Activated CD8-positive, alpha-beta memory T cell treated with anti-CD3 and anti-CD28 coated beads, Interleukin-2, amount 10 ng/mL, durations not matched to agents 7 days and 5 days (primary cell): ENCODE measurements at regions not wholly inside any gene's neighbourhood (a gene's known extent, or its start where the extent isn't known, plus 50 kb on each side); places are given as distances from the start of the nearest gene placed in this dataset.
A peak's percentile ranks its signal among the peaks of the same experiment; 100 is the strongest.
"Not testable (repeated sequence)": the region's sequence is repeated elsewhere in the genome, so short reads cannot be mapped to it uniquely, and the experiment has no call there.

Source experiments
- ATAC-seq: fragments of 150-1000 bp; cut with Tn5 transposase; one replicate; pipeline ENCODE4 v1.10.0; 2021; ENCODE audit warnings: moderate library complexity
- CTCF ChIA-PET: fragments of 350-600 bp; sonication (Branson Sonifier 250); formaldehyde crosslinking; loops from one replicate; lab custom pipeline; 2021; ENCODE audit warnings: antibody characterized with exemption; lab: Charles Lee
- DNase-seq: peaks from one replicate; pipeline ENCODE4 v3.0.0-alpha.2; 2020
- H3K27ac Mint-ChIP-seq: one replicate; pipeline ENCODE4 v1.8.0; 2021; ENCODE audit warnings: mild to moderate bottlenecking, mixed read lengths
- H3K27me3 Mint-ChIP-seq: one replicate; pipeline ENCODE4 v1.8.0; 2021; ENCODE audit warnings: mixed read lengths
- H3K36me3 Mint-ChIP-seq: one replicate; pipeline ENCODE4 v1.8.0; 2021; ENCODE audit warnings: mild to moderate bottlenecking, mixed read lengths
- H3K4me1 Mint-ChIP-seq: one replicate; pipeline ENCODE4 v1.8.0; 2021; ENCODE audit warnings: mixed read lengths
- H3K4me3 Mint-ChIP-seq: one replicate; pipeline ENCODE4 v1.8.0; 2021; ENCODE audit warnings: mild to moderate bottlenecking, moderate library complexity, mixed read lengths
- H3K9me3 Mint-ChIP-seq: one replicate; pipeline ENCODE4 v1.8.0; 2022; ENCODE audit warnings: low read depth, mixed read lengths

- not testable (repeated sequence) for H3K4me1 Mint-ChIP-seq, H3K36me3 Mint-ChIP-seq, ATAC-seq, H3K4me3 Mint-ChIP-seq, DNase-seq, H3K27ac Mint-ChIP-seq, H3K9me3 Mint-ChIP-seq
- CTCF ChIA-PET, result interaction anchor here (1.3 kb wide), 1 partner anchor 52 kb away, joined by 3 read pairs; no protein-coding TSS in a partner anchor
- H3K27me3 Mint-ChIP-seq, result peaks cover 23% of the 10 kb centered on the region
Observed at GRCh38 chr9:33700940-33701339, 94.4 kb upstream of the PRSS3 start.

- Mint-ChIP-seq H3K27me3 (peaks cover 18% of the 10 kb centered on the region), H3K27ac (no peak overlapping the region), H3K4me3 (no peak overlapping the region), H3K4me1 (peaks cover 5% of the 10 kb centered on the region), H3K9me3 (peaks cover 3% of the 10 kb centered on the region), H3K36me3 (peaks cover 2% of the 10 kb centered on the region)
- ATAC-seq, result no peak
- CTCF ChIA-PET, result interaction anchor here (1.2 kb wide), 1 partner anchor 80 kb away, joined by 4 read pairs; no protein-coding TSS in a partner anchor
- DNase-seq, result no peak
Observed at GRCh38 chr9:33703430-33704102, 91.8 kb upstream of the PRSS3 start.

GRCh38 chr9:33705440-33705839, 89.9 kb upstream of the PRSS3 start:
- CTCF ChIA-PET, result interaction anchor here (1.2 kb wide), 1 partner anchor 32 kb away, joined by 3 read pairs; no protein-coding TSS in a partner anchor
- H3K4me3 Mint-ChIP-seq, result not testable (repeated sequence)
- peaks cover 18% of the 10 kb centered on the region for H3K27me3 Mint-ChIP-seq

GRCh38 chr9:33708441-33708840, 86.9 kb upstream of the PRSS3 start:
- CTCF ChIA-PET, result interaction anchor here (1.1 to 2.8 kb wide), 3 partner anchors 13 to 84 kb away, joined by 3 to 9 read pairs (median 4); no protein-coding TSS in a partner anchor
- peaks cover 2% of the 10 kb centered on the region for H3K36me3 Mint-ChIP-seq

More at GRCh38 chr9:33705440-33705839, 89.9 kb upstream of the PRSS3 start:
- not testable (repeated sequence) for H3K36me3 Mint-ChIP-seq, ATAC-seq, H3K27ac Mint-ChIP-seq, H3K4me1 Mint-ChIP-seq, DNase-seq, H3K9me3 Mint-ChIP-seq

GRCh38 chr9:33709269-33709668, 86.1 kb upstream of the PRSS3 start:
- Mint-ChIP-seq H3K27me3 (peaks cover 32% of the 10 kb centered on the region), H3K9me3 (peaks cover 3% of the 10 kb centered on the region), H3K27ac (no peak overlapping the region), H3K4me3 (no peak overlapping the region), H3K4me1 (no peaks in the 10 kb centered on the region), H3K36me3 (peaks cover 2% of the 10 kb centered on the region)
- ATAC-seq (no peak), DNase-seq (no peak)
- CTCF ChIA-PET, result interaction anchor here (1.1 to 1.9 kb wide), 2 partner anchors 10 to 85 kb away, joined by 3 to 4 read pairs; no protein-coding TSS in a partner anchor

More at GRCh38 chr9:33708441-33708840, 86.9 kb upstream of the PRSS3 start:
- no peak overlapping the region for H3K4me3 Mint-ChIP-seq
- H3K4me1 Mint-ChIP-seq, result no peaks in the 10 kb centered on the region
- H3K27ac Mint-ChIP-seq, result no peak overlapping the region
- peaks cover 32% of the 10 kb centered on the region for H3K27me3 Mint-ChIP-seq
- H3K9me3 Mint-ChIP-seq, result peaks cover 3% of the 10 kb centered on the region
- no peak for DNase-seq
- ATAC-seq, result no peak

GRCh38 chr9:33711418-33711817, 83.9 kb upstream of the PRSS3 start:
- peaks cover 32% of the 10 kb centered on the region for H3K27me3 Mint-ChIP-seq
- H3K9me3 Mint-ChIP-seq, H3K4me1 Mint-ChIP-seq, H3K36me3 Mint-ChIP-seq, H3K4me3 Mint-ChIP-seq, ATAC-seq, DNase-seq, CTCF ChIA-PET, H3K27ac Mint-ChIP-seq: not testable (repeated sequence)

GRCh38 chr9:33714989-33715388, 80.4 kb upstream of the PRSS3 start:
- peaks cover 31% of the 10 kb centered on the region for H3K27me3 Mint-ChIP-seq
- no peaks in the 10 kb centered on the region for H3K4me1 Mint-ChIP-seq

GRCh38 chr9:33718987-33719386, 76.4 kb upstream of the PRSS3 start:
- no peaks in the 10 kb centered on the region for H3K36me3 Mint-ChIP-seq
- ATAC-seq (no peak), DNase-seq (no peak)
- H3K4me3 Mint-ChIP-seq, result no peak overlapping the region
- peaks cover 1% of the 10 kb centered on the region for H3K4me1 Mint-ChIP-seq
- no peaks in the 10 kb centered on the region for H3K9me3 Mint-ChIP-seq
- no peak overlapping the region for H3K27ac Mint-ChIP-seq
- peaks cover 16% of the 10 kb centered on the region for H3K27me3 Mint-ChIP-seq
- CTCF ChIA-PET, result interaction anchor here (0.8 to 8.4 kb wide), 4 partner anchors 9 to 95 kb away, joined by 3 to 221 read pairs (median 4); no protein-coding TSS in a partner anchor

More at GRCh38 chr9:33714989-33715388, 80.4 kb upstream of the PRSS3 start:
- CTCF ChIA-PET, result no interaction called here
- H3K4me3 Mint-ChIP-seq, result no peak overlapping the region
- no peaks in the 10 kb centered on the region for H3K9me3 Mint-ChIP-seq
- no peak for ATAC-seq
- H3K27ac Mint-ChIP-seq, result no peak overlapping the region
- no peak for DNase-seq
- no peaks in the 10 kb centered on the region for H3K36me3 Mint-ChIP-seq

- Mint-ChIP-seq H3K9me3 (no peaks in the 10 kb centered on the region), H3K4me3 (no peak overlapping the region), H3K27ac (no peak overlapping the region), H3K4me1 (peaks cover 1% of the 10 kb centered on the region), H3K36me3 (no peaks in the 10 kb centered on the region), H3K27me3 (peaks cover 20% of the 10 kb centered on the region)
- DNase-seq (peak; percentile 58), ATAC-seq (peak; percentile 58)
- CTCF ChIA-PET, result interaction anchor here (0.8 to 8.4 kb wide), 12 partner anchors 10 to 316 kb away, joined by 3 to 221 read pairs (median 4); no protein-coding TSS in a partner anchor
Observed at GRCh38 chr9:33719581-33720374, 75.6 kb upstream of the PRSS3 start.

GRCh38 chr9:33721674-33722358, 73.5 kb upstream of the PRSS3 start:
- ATAC-seq, result peak; percentile 77

GRCh38 chr9:33722359-33722675, 73.0 kb upstream of the PRSS3 start:
- ATAC-seq (no peak), DNase-seq (no peak)
- Mint-ChIP-seq H3K36me3 (no peaks in the 10 kb centered on the region), H3K27ac (no peak overlapping the region), H3K4me1 (peaks cover 1% of the 10 kb centered on the region), H3K27me3 (peaks cover 34% of the 10 kb centered on the region), H3K4me3 (no peak overlapping the region), H3K9me3 (no peaks in the 10 kb centered on the region)
- CTCF ChIA-PET, result interaction anchor here (0.9 to 8.4 kb wide), 11 partner anchors 9 to 198 kb away, joined by 3 to 221 read pairs (median 7); partner anchors contain the start of gene ANKRD18B

More at GRCh38 chr9:33721674-33722358, 73.5 kb upstream of the PRSS3 start:
- CTCF ChIA-PET, result interaction anchor here (0.9 to 8.4 kb wide), 17 partner anchors 10 to 349 kb away, joined by 3 to 221 read pairs (median 5); partner anchors contain the start of gene ANKRD18B
- no peak overlapping the region for H3K4me3 Mint-ChIP-seq
- peaks cover 1% of the 10 kb centered on the region for H3K4me1 Mint-ChIP-seq
- peaks cover 33% of the 10 kb centered on the region for H3K27me3 Mint-ChIP-seq
- no peak overlapping the region for H3K27ac Mint-ChIP-seq
- H3K36me3 Mint-ChIP-seq, result no peaks in the 10 kb centered on the region
- peak; percentile 86 for DNase-seq
- no peaks in the 10 kb centered on the region for H3K9me3 Mint-ChIP-seq

GRCh38 chr9:33728613-33729012, 66.7 kb upstream of the PRSS3 start:
- no peak overlapping the region for H3K27ac Mint-ChIP-seq
- no peak overlapping the region for H3K4me3 Mint-ChIP-seq
- no peaks in the 10 kb centered on the region for H3K4me1 Mint-ChIP-seq
- H3K9me3 Mint-ChIP-seq, result no peaks in the 10 kb centered on the region
- CTCF ChIA-PET, result interaction anchor here (0.9 to 1.9 kb wide), 4 partner anchors 9 to 164 kb away, joined by 3 to 8 read pairs (median 4); no protein-coding TSS in a partner anchor
- H3K27me3 Mint-ChIP-seq, result peaks cover 35% of the 10 kb centered on the region
- no peak for ATAC-seq
- H3K36me3 Mint-ChIP-seq, result no peaks in the 10 kb centered on the region
- DNase-seq, result no peak
